HEK293 (cell line): ENCODE measurements at regions not wholly inside any gene's neighbourhood (a gene's known extent, or its start where the extent isn't known, plus 50 kb on each side); places are given as distances from the start of the nearest gene placed in this dataset.
"Not testable (repeated sequence)": the region's sequence is repeated elsewhere in the genome, so short reads cannot be mapped to it uniquely, and the experiment has no call there.

ENCODE experiments used
- CTCF ChIP-seq: fragments of 450-650 bp; formaldehyde crosslinking; IDR thresholded peaks from 2 replicates; pipeline ENCODE4 v1.5.1; 2016; ENCODE audit warnings: missing biosample characterization, missing genetic modification characterization
- ZNF133 ChIP-seq: fragments of 450-650 bp; formaldehyde crosslinking; IDR thresholded peaks from 2 replicates; pipeline ENCODE4 v1.5.1; 2016; ENCODE audit warnings: missing biosample characterization, missing genetic modification characterization
- ZNF214 ChIP-seq: fragments of 450-650 bp; formaldehyde crosslinking; IDR thresholded peaks from 2 replicates; pipeline ENCODE4 v1.5.1; 2017; ENCODE audit warnings: missing biosample characterization, mild to moderate bottlenecking, missing genetic modification characterization, borderline replicate concordance
- TF ChIP-seq, protein P1 (sequence below): fragments of 450-650 bp; formaldehyde crosslinking; IDR thresholded peaks from 2 replicates; pipeline ENCODE4 v1.5.1; 2016; ENCODE audit warnings: missing biosample characterization, missing genetic modification characterization

- not testable (repeated sequence) for TF ChIP-seq CTCF (tag by site-specific recombination); ZNF214 (tag by site-specific recombination); ZNF133
- TF ChIP-seq, protein P1, sequence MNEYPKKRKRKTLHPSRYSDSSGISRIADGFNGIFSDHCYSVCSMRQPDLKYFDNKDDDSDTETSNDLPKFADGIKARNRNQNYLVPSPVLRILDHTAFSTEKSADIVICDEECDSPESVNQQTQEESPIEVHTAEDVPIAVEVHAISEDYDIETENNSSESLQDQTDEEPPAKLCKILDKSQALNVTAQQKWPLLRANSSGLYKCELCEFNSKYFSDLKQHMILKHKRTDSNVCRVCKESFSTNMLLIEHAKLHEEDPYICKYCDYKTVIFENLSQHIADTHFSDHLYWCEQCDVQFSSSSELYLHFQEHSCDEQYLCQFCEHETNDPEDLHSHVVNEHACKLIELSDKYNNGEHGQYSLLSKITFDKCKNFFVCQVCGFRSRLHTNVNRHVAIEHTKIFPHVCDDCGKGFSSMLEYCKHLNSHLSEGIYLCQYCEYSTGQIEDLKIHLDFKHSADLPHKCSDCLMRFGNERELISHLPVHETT (tag by site-specific recombination), result not testable (repeated sequence)
Measured at GRCh38 chr20:56756658-56757057, 127.6 kb downstream of the TFAP2C start.
